Neutrophil (primary cell): ENCODE measurements at regions not wholly inside any gene's neighbourhood (a gene's known extent, or its start where the extent isn't known, plus 50 kb on each side); places are given as distances from the start of the nearest gene placed in this dataset.
A peak's percentile ranks its signal among the peaks of the same experiment; 100 is the strongest.

ENCODE experiments used
- H3K27ac ChIP-seq: fragments of 200-600 bp; sonication (generic); 2 replicates; pipeline ENCODE4 v1.5.1; 2016; ENCODE audit warnings: mild to moderate bottlenecking, moderate library complexity
- H3K27me3 ChIP-seq: fragments of 200-600 bp; sonication (generic); 2 replicates; pipeline ENCODE4 v1.6.0; 2016; ENCODE audit warnings: mild to moderate bottlenecking
- H3K36me3 ChIP-seq: fragments of 200-600 bp; sonication (generic); 2 replicates; pipeline ENCODE4 v1.5.1; 2017
- H3K4me1 ChIP-seq, 2 experiments: fragments of 200-600 bp in 1 of 2; sonication (generic) in 1 of 2; 1 replicate in 1 of 2; 2 replicates in 1 of 2; pipeline versions ENCODE4 v1.5.1 to v1.6.1; 2013 to 2016; ENCODE audit warnings: low read depth in 1 of 2, low read length in 1 of 2, mild to moderate bottlenecking in 1 of 2, moderate library complexity in 1 of 2; ENCODE audit not compliant: control insufficient read depth in 1 of 2, insufficient read depth in 1 of 2
- H3K4me3 ChIP-seq, 2 experiments: fragments of 200-600 bp in 1 of 2; sonication (generic) in 1 of 2; 1 replicate in 1 of 2; 2 replicates in 1 of 2; pipeline ENCODE4 v1.5.1; 2013 to 2016; ENCODE audit warnings: low read depth in 1 of 2, low read length in 1 of 2, mild to moderate bottlenecking in 1 of 2, moderate library complexity in 1 of 2
- H3K9me3 ChIP-seq: fragments of 200-600 bp; sonication (generic); 2 replicates; pipeline ENCODE4 v1.5.1; 2016
- CTCF ChIP-seq: fragments of 200-600 bp; sonication (generic); IDR thresholded peaks from 2 replicates; pipeline ENCODE4 v1.5.1; 2016; ENCODE audit warnings: antibody characterized with exemption

- H3K4me1 ChIP-seq: peaks cover 16 to 20% of the 10 kb centered on the region in 2 experiments
- H3K27ac ChIP-seq: no peak overlapping the region
- H3K27me3 ChIP-seq: peaks cover 74% of the 10 kb centered on the region
- no peaks in the 10 kb centered on the region for H3K36me3 ChIP-seq
- TF ChIP-seq CTCF: peak; percentile 89
- H3K9me3 ChIP-seq: no peaks in the 10 kb centered on the region
- peak overlapping the region in 1 of 2 experiments; percentile 21 for H3K4me3 ChIP-seq
These were observed 75.8 kb upstream of the ZBED5 start for GRCh38 chr11:10933455-10934292.

GRCh38 chr11:10932976-10933375 is 75.1 kb upstream of the ZBED5 start:
- Histone ChIP-seq H3K4me3 (no peak overlapping the region), H3K4me1 (peaks cover 16 to 20% of the 10 kb centered on the region in 2 experiments), H3K27me3 (peaks cover 81% of the 10 kb centered on the region), H3K9me3 (no peaks in the 10 kb centered on the region), H3K27ac (no peak overlapping the region), H3K36me3 (no peaks in the 10 kb centered on the region)
- no peak for TF ChIP-seq CTCF

GRCh38 chr11:10931761-10932670 is 74.2 kb upstream of the ZBED5 start:
- peaks cover 90% of the 10 kb centered on the region for H3K27me3 ChIP-seq
- H3K36me3 ChIP-seq: no peaks in the 10 kb centered on the region
- no peak overlapping the region for H3K27ac ChIP-seq
- TF ChIP-seq CTCF: no peak
- H3K4me1 ChIP-seq: peaks cover 16 to 20% of the 10 kb centered on the region in 2 experiments
- no peaks in the 10 kb centered on the region for H3K9me3 ChIP-seq
- peak overlapping the region; percentile 17 to 60 for H3K4me3 ChIP-seq

- no peak overlapping the region for H3K27ac ChIP-seq
- H3K36me3 ChIP-seq: no peaks in the 10 kb centered on the region
- H3K4me3 ChIP-seq: peak overlapping the region; percentile 27 to 60
- TF ChIP-seq CTCF: no peak
- no peaks in the 10 kb centered on the region for H3K9me3 ChIP-seq
- peaks cover 99% of the 10 kb centered on the region for H3K27me3 ChIP-seq
- H3K4me1 ChIP-seq: peaks cover 16 to 20% of the 10 kb centered on the region in 2 experiments
These were observed 73.3 kb upstream of the ZBED5 start for GRCh38 chr11:10930972-10931760.
